ENCODE measurements at regions not wholly inside any gene's neighbourhood (a gene's known extent, or its start where the extent isn't known, plus 50 kb on each side); places are given as distances from the start of the nearest gene placed in this dataset.

GRCh38 chr17:13770702-13771101, 169.0 kb upstream of the HS3ST3A1 start:
- no peaks in the 10 kb centered on the region for H3K4me1 ChIP-seq
- no peaks in the 10 kb centered on the region for H3K27me3 ChIP-seq (ENCODE audit: control insufficient read depth, insufficient read depth, low read length)
- H3K9ac ChIP-seq, result no peak overlapping the region
- H3K9me3 ChIP-seq (ENCODE audit: control insufficient read depth, low read length), result no peaks in the 10 kb centered on the region
- no peak overlapping the region for H3K4me3 ChIP-seq (ENCODE audit: low read depth, low read length)
- no peaks in the 10 kb centered on the region for H3K36me3 ChIP-seq (ENCODE audit: control insufficient read depth, insufficient read depth, low read length)
- no peak overlapping the region for H2AFZ ChIP-seq
- no peaks in the 10 kb centered on the region for H3K79me2 ChIP-seq
- no peak overlapping the region for H3K27ac ChIP-seq
- TF ChIP-seq CTCF (IDR thresholded peaks at IDR 0.05), result no peak
- no peak overlapping the region for H3K4me2 ChIP-seq (ENCODE audit: low read length)

- Histone ChIP-seq H3K9me3 (ENCODE audit: control insufficient read depth, low read length) (no peaks in the 10 kb centered on the region), H2AFZ (no peak overlapping the region), H3K4me3 (ENCODE audit: low read depth, low read length) (no peak overlapping the region), H3K36me3 (ENCODE audit: control insufficient read depth, insufficient read depth, low read length) (no peaks in the 10 kb centered on the region), H3K9ac (no peak overlapping the region), H3K4me2 (ENCODE audit: low read length) (no peak overlapping the region), H3K79me2 (no peaks in the 10 kb centered on the region), H3K27ac (no peak overlapping the region), H3K4me1 (no peaks in the 10 kb centered on the region), H3K27me3 (ENCODE audit: control insufficient read depth, insufficient read depth, low read length) (no peaks in the 10 kb centered on the region)
- no peak for TF ChIP-seq CTCF (IDR thresholded peaks at IDR 0.05)
These were observed 173.7 kb upstream of the HS3ST3A1 start for GRCh38 chr17:13775450-13775849.

GRCh38 chr17:13776027-13776551, 174.4 kb upstream of the HS3ST3A1 start:
- Histone ChIP-seq H2AFZ (no peak overlapping the region), H3K4me2 (ENCODE audit: low read length) (no peak overlapping the region), H3K9ac (no peak overlapping the region), H3K4me1 (no peaks in the 10 kb centered on the region), H3K79me2 (no peaks in the 10 kb centered on the region), H3K4me3 (ENCODE audit: low read depth, low read length) (no peak overlapping the region), H3K27ac (no peak overlapping the region), H3K27me3 (ENCODE audit: control insufficient read depth, insufficient read depth, low read length) (no peaks in the 10 kb centered on the region), H3K9me3 (ENCODE audit: control insufficient read depth, low read length) (no peaks in the 10 kb centered on the region), H3K36me3 (ENCODE audit: control insufficient read depth, insufficient read depth, low read length) (no peaks in the 10 kb centered on the region)
- no peak for TF ChIP-seq CTCF (IDR thresholded peaks at IDR 0.05)

GRCh38 chr17:13777003-13777402, 175.3 kb upstream of the HS3ST3A1 start:
- Histone ChIP-seq H3K79me2 (no peaks in the 10 kb centered on the region), H3K27me3 (ENCODE audit: control insufficient read depth, insufficient read depth, low read length) (no peaks in the 10 kb centered on the region), H3K9ac (no peak overlapping the region), H3K36me3 (ENCODE audit: control insufficient read depth, insufficient read depth, low read length) (no peaks in the 10 kb centered on the region), H2AFZ (no peak overlapping the region), H3K27ac (no peak overlapping the region), H3K4me2 (ENCODE audit: low read length) (no peak overlapping the region), H3K4me3 (ENCODE audit: low read depth, low read length) (no peak overlapping the region), H3K4me1 (no peaks in the 10 kb centered on the region), H3K9me3 (ENCODE audit: control insufficient read depth, low read length) (no peaks in the 10 kb centered on the region)
- TF ChIP-seq CTCF (IDR thresholded peaks at IDR 0.05), result no peak

GRCh38 chr17:13784434-13785095, 182.8 kb upstream of the HS3ST3A1 start:
- Histone ChIP-seq H3K9ac (no peak overlapping the region), H3K36me3 (ENCODE audit: control insufficient read depth, insufficient read depth, low read length) (no peaks in the 10 kb centered on the region), H3K9me3 (ENCODE audit: control insufficient read depth, low read length) (no peaks in the 10 kb centered on the region), H3K4me1 (no peaks in the 10 kb centered on the region), H3K27me3 (ENCODE audit: control insufficient read depth, insufficient read depth, low read length) (no peaks in the 10 kb centered on the region), H3K27ac (no peak overlapping the region), H2AFZ (no peak overlapping the region), H3K4me2 (ENCODE audit: low read length) (no peak overlapping the region), H3K79me2 (no peaks in the 10 kb centered on the region), H3K4me3 (ENCODE audit: low read depth, low read length) (no peak overlapping the region)
- TF ChIP-seq CTCF (IDR thresholded peaks at IDR 0.05), result no peak
